ENCODE measurements at regions not wholly inside any gene's neighbourhood (a gene's known extent, or its start where the extent isn't known, plus 50 kb on each side); places are given as distances from the start of the nearest gene placed in this dataset.

GRCh38 chr4:137463377-137464003, 68.8 kb downstream of the PCDH18 start:
- no peak for ATAC-seq
- TF ChIP-seq PPARA (CRISPR knock-in tag; IDR thresholded peaks at IDR 0.05; ENCODE audit: borderline replicate concordance) (no peak), ZNF565 (CRISPR knock-in tag; conservative IDR thresholded peaks at IDR 0.05; ENCODE audit: low read depth) (no peak), CSRNP3 (CRISPR knock-in tag; IDR thresholded peaks at IDR 0.05) (no peak)

- no peak for ATAC-seq
- TF ChIP-seq POU6F1 (CRISPR knock-in tag; IDR thresholded peaks at IDR 0.05; ENCODE audit: borderline replicate concordance, low read depth) (no peak), TCF4 (CRISPR knock-in tag; IDR thresholded peaks at IDR 0.05; ENCODE audit: borderline replicate concordance) (no peak), ZNF565 (CRISPR knock-in tag; conservative IDR thresholded peaks at IDR 0.05; ENCODE audit: low read depth) (no peak), CSRNP3 (CRISPR knock-in tag; IDR thresholded peaks at IDR 0.05) (no peak), BACH2 (CRISPR knock-in tag; IDR thresholded peaks at IDR 0.05; ENCODE audit: borderline replicate concordance) (no peak), ISL1 (CRISPR knock-in tag; IDR thresholded peaks at IDR 0.05) (no peak), ZFP30 (CRISPR knock-in tag; IDR thresholded peaks at IDR 0.05) (no peak), ZNF70 (CRISPR knock-in tag; IDR thresholded peaks at IDR 0.05) (no peak), CSDC2 (CRISPR knock-in tag; IDR thresholded peaks at IDR 0.05) (no peak), ZNF8 (CRISPR knock-in tag; IDR thresholded peaks at IDR 0.05) (no peak), ZC3H10 (CRISPR knock-in tag; IDR thresholded peaks at IDR 0.05) (no peak), ARNTL (CRISPR knock-in tag; IDR thresholded peaks at IDR 0.05; ENCODE audit: borderline replicate concordance, low read depth) (no peak), PPARA (CRISPR knock-in tag; IDR thresholded peaks at IDR 0.05; ENCODE audit: borderline replicate concordance) (no peak), TOX (CRISPR knock-in tag; IDR thresholded peaks at IDR 0.05; ENCODE audit: borderline replicate concordance) (no peak)
Measured at GRCh38 chr4:137455647-137456321, 76.5 kb downstream of the PCDH18 start.

- TF ChIP-seq ZC3H10 (CRISPR knock-in tag; IDR thresholded peaks at IDR 0.05) (no peak), OSR1 (CRISPR knock-in tag; IDR thresholded peaks at IDR 0.05) (no peak), SNAI2 (CRISPR knock-in tag; IDR thresholded peaks at IDR 0.05) (no peak), GLIS3 (CRISPR knock-in tag; IDR thresholded peaks at IDR 0.05) (no peak), ZNF70 (CRISPR knock-in tag; IDR thresholded peaks at IDR 0.05) (no peak), TCF4 (CRISPR knock-in tag; IDR thresholded peaks at IDR 0.05; ENCODE audit: borderline replicate concordance) (no peak), ISL1 (CRISPR knock-in tag; IDR thresholded peaks at IDR 0.05) (no peak), ZFP30 (CRISPR knock-in tag; IDR thresholded peaks at IDR 0.05) (no peak), CSDC2 (CRISPR knock-in tag; IDR thresholded peaks at IDR 0.05) (no peak), ARNTL (CRISPR knock-in tag; IDR thresholded peaks at IDR 0.05; ENCODE audit: borderline replicate concordance, low read depth) (no peak), BACH2 (CRISPR knock-in tag; IDR thresholded peaks at IDR 0.05; ENCODE audit: borderline replicate concordance) (no peak), RARB (CRISPR knock-in tag; IDR thresholded peaks at IDR 0.05) (no peak), ZNF8 (CRISPR knock-in tag; IDR thresholded peaks at IDR 0.05) (no peak), TOX (CRISPR knock-in tag; IDR thresholded peaks at IDR 0.05; ENCODE audit: borderline replicate concordance) (no peak), PPARA (CRISPR knock-in tag; IDR thresholded peaks at IDR 0.05; ENCODE audit: borderline replicate concordance) (no peak), ZNF565 (CRISPR knock-in tag; conservative IDR thresholded peaks at IDR 0.05; ENCODE audit: low read depth) (no peak), ZFP3 (CRISPR knock-in tag; IDR thresholded peaks at IDR 0.05) (no peak), PATZ1 (CRISPR knock-in tag; IDR thresholded peaks at IDR 0.05; ENCODE audit: borderline replicate concordance) (no peak), TSHZ2 (CRISPR knock-in tag; IDR thresholded peaks at IDR 0.05) (no peak), POU6F1 (CRISPR knock-in tag; IDR thresholded peaks at IDR 0.05; ENCODE audit: borderline replicate concordance, low read depth) (no peak)
Measured at GRCh38 chr4:137454767-137455166, 77.5 kb downstream of the PCDH18 start.

More at GRCh38 chr4:137454767-137455166, 77.5 kb downstream of the PCDH18 start:
- ATAC-seq = no peak

All from SK-N-SH treated with all-trans-retinoic acid at 6 μM for 48 hours (cell line).